ENCODE measurements at regions not wholly inside any gene's neighbourhood (a gene's known extent, or its start where the extent isn't known, plus 50 kb on each side); places are given as distances from the start of the nearest gene placed in this dataset.

GRCh38 chr7:142348100-142348499 lies 90.2 kb upstream of the PRSS58 start:
- DNase-seq (ENCODE audit: low read depth in 1 of 2, low spot score in 1 of 2) = no peak
- H3K4me3 ChIP-seq (replicated peaks; ENCODE audit: insufficient read depth, low read length) = no peak overlapping the region
- peaks cover 7% of the 10 kb centered on the region for H3K27me3 ChIP-seq (ENCODE audit: insufficient read depth, poor library complexity, severe bottlenecking)
- no peak overlapping the region for H3K27ac ChIP-seq (replicated peaks)
- no peak for TF ChIP-seq GABPA (IDR thresholded peaks at IDR 0.05; ENCODE audit: low read depth)
- TF ChIP-seq SPI1 (IDR thresholded peaks at IDR 0.05; ENCODE audit: borderline replicate concordance, low read depth) = no peak
- TF ChIP-seq REST (IDR thresholded peaks at IDR 0.05; ENCODE audit: insufficient replicate concordance, low read depth) = no peak
- no peak for TF ChIP-seq POLR2AphosphoS5 (IDR thresholded peaks at IDR 0.05; ENCODE audit: low read depth)
- no peak for TF ChIP-seq CTCF (IDR thresholded peaks at IDR 0.05; ENCODE audit: insufficient read depth, low read length)

GRCh38 chr7:142347091-142347490 lies 89.2 kb upstream of the PRSS58 start:
- Histone ChIP-seq H3K27ac (replicated peaks) (no peak overlapping the region), H3K27me3 (ENCODE audit: insufficient read depth, poor library complexity, severe bottlenecking) (peaks cover 7% of the 10 kb centered on the region), H3K4me3 (replicated peaks; ENCODE audit: insufficient read depth, low read length) (no peak overlapping the region)
- no peak for DNase-seq (ENCODE audit: low read depth in 1 of 2, low spot score in 1 of 2)
- TF ChIP-seq SPI1 (IDR thresholded peaks at IDR 0.05; ENCODE audit: borderline replicate concordance, low read depth) (no peak), GABPA (IDR thresholded peaks at IDR 0.05; ENCODE audit: low read depth) (no peak), CTCF (IDR thresholded peaks at IDR 0.05; ENCODE audit: insufficient read depth, low read length) (no peak), REST (IDR thresholded peaks at IDR 0.05; ENCODE audit: insufficient replicate concordance, low read depth) (no peak), POLR2AphosphoS5 (IDR thresholded peaks at IDR 0.05; ENCODE audit: low read depth) (no peak)

GRCh38 chr7:142345811-142346210 lies 88.0 kb upstream of the PRSS58 start:
- no peak overlapping the region for H3K4me3 ChIP-seq (replicated peaks; ENCODE audit: insufficient read depth, low read length)
- no peak for DNase-seq (ENCODE audit: low read depth in 1 of 2, low spot score in 1 of 2)
- H3K27me3 ChIP-seq (ENCODE audit: insufficient read depth, poor library complexity, severe bottlenecking) = peaks cover 10% of the 10 kb centered on the region
- no peak overlapping the region for H3K27ac ChIP-seq (replicated peaks)
- TF ChIP-seq POLR2AphosphoS5 (IDR thresholded peaks at IDR 0.05; ENCODE audit: low read depth) = no peak
- no peak for TF ChIP-seq CTCF (IDR thresholded peaks at IDR 0.05; ENCODE audit: insufficient read depth, low read length)
- no peak for TF ChIP-seq GABPA (IDR thresholded peaks at IDR 0.05; ENCODE audit: low read depth)
- TF ChIP-seq SPI1 (IDR thresholded peaks at IDR 0.05; ENCODE audit: borderline replicate concordance, low read depth) = no peak
- no peak for TF ChIP-seq REST (IDR thresholded peaks at IDR 0.05; ENCODE audit: insufficient replicate concordance, low read depth)
